Omental fat pad (tissue), 3 donors: ENCODE measurements at regions not wholly inside any gene's neighbourhood (a gene's known extent, or its start where the extent isn't known, plus 50 kb on each side); places are given as distances from the start of the nearest gene placed in this dataset.

Experiments used
- ATAC-seq: fragments of 150-250 bp; one replicate; pipeline ENCODE4 v1.9.1; 2016; ENCODE audit warnings: mild to moderate bottlenecking, moderate library complexity; ENCODE audit not compliant: low FRiP score
- DNase-seq: peaks from one replicate; pipeline ENCODE4 v3.0.0-alpha.2; 2019; ENCODE audit warnings: low spot score
- CTCF ChIP-seq, 3 donors: fragments of 450-650 bp; IDR thresholded peaks; one replicate each; pipeline ENCODE4 v1.5.1; 2016 to 2017; ENCODE audit warnings: antibody characterized with exemption in 3 of 3, mild to moderate bottlenecking in 3 of 3, moderate library complexity in 2 of 3

- DNase-seq (no peak), ATAC-seq (no peak)
These were observed 230.1 kb upstream of the FAT1 start for GRCh38 chr4:186953599-186954260.

GRCh38 chr4:186954509-186954908 lies 230.9 kb upstream of the FAT1 start:
- ATAC-seq (no peak), DNase-seq (no peak)
- no peak for TF ChIP-seq CTCF (IDR thresholded peaks at IDR 0.05)

More at GRCh38 chr4:186953599-186954260, 230.1 kb upstream of the FAT1 start:
- TF ChIP-seq CTCF (IDR thresholded peaks at IDR 0.05), result no peak

- no peak for TF ChIP-seq CTCF (IDR thresholded peaks at IDR 0.05)
- ATAC-seq, result no peak
- DNase-seq, result no peak
These were observed 231.3 kb upstream of the FAT1 start for GRCh38 chr4:186954956-186955355.

- no peak for ATAC-seq
- no peak for TF ChIP-seq CTCF (IDR thresholded peaks at IDR 0.05)
- DNase-seq, result no peak
These were observed 234.4 kb upstream of the FAT1 start for GRCh38 chr4:186957952-186958555.

GRCh38 chr4:186958726-186959350 lies 235.2 kb upstream of the FAT1 start:
- no peak for DNase-seq
- no peak for TF ChIP-seq CTCF (IDR thresholded peaks at IDR 0.05)
- no peak for ATAC-seq

- TF ChIP-seq CTCF (IDR thresholded peaks at IDR 0.05), result no peak
- ATAC-seq (no peak), DNase-seq (no peak)
These were observed 256.5 kb upstream of the FAT1 start for GRCh38 chr4:186979961-186980745.
